Ureter (tissue), 1 donor: ENCODE measurements at regions not wholly inside any gene's neighbourhood (a gene's known extent, or its start where the extent isn't known, plus 50 kb on each side); places are given as distances from the start of the nearest gene placed in this dataset.
"Not testable (repeated sequence)": the region's sequence is repeated elsewhere in the genome, so short reads cannot be mapped to it uniquely, and the experiment has no call there.

Experiments used
- DNase-seq: peaks from one replicate; pipeline ENCODE4 v3.0.0-alpha.2; 2020; ENCODE audit warnings: low spot score
- donor health status: DM: yes; HTN: yes; CAD: no.

DNA sequence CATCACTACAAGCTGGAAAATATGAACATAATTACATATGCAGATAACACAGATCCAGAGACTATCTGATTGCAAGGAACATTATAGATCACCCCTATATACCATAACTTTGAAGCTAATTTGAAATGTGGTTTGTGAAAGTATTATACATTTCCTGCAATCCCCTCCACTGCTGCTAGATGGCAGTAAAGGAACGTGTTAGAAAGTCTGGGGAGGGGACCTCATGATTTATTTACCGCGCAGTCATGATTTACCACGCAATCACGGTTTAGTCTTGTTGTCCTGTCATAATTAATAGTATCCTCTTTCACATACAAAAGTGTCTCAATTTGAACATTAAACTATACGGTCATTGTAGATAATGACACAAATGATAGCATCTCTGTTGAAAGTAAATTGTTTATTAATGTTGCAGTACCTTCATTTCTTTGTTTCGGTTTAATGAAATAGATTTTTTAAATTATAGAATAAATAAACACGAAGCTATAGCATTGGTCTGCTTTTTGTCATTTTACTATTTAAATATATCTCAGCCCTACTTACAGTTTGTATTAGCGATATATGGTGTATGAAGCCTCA lies 145.3 kb upstream of the PRSS1 start:
- DNase-seq, result no peak

DNA sequence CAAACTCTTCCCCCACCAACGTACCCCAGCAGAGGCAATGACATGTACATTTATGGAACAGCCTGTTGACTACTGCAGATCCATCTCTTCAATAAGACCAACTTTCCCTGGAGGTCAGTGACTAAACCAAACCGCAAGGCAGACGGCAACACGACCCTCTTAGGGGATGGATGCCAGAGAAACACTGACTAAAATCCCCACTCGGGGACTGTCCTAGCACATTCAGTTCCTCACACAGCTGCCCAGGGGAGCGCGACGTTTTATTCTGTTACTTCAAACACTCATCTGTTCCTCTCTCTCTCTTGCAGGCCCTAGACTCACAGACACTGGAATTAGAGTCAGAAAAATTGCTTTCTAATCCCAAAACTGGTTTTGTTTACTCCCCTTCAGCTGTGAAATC lies 146.5 kb upstream of the PRSS1 start:
- no peak for DNase-seq

DNA sequence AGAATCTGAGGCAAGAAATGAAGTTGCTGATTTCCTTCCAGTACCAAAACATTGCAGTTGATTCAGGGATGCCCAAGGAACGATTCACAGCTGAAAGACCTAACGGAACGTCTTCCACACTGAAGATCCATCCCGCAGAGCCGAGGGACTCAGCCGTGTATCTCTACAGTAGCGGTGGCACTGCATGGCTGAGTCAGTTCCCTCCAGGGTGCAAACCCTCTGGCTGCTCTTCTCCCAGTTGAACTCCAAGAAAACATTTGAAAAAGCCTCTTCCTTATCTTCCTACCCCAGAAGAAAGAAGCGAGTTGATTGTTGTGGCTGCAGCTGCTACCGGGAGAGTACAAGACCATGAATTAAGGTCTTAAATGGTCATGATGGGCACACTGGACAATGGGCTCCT lies 147.1 kb upstream of the PRSS1 start:
- no peak for DNase-seq

DNA sequence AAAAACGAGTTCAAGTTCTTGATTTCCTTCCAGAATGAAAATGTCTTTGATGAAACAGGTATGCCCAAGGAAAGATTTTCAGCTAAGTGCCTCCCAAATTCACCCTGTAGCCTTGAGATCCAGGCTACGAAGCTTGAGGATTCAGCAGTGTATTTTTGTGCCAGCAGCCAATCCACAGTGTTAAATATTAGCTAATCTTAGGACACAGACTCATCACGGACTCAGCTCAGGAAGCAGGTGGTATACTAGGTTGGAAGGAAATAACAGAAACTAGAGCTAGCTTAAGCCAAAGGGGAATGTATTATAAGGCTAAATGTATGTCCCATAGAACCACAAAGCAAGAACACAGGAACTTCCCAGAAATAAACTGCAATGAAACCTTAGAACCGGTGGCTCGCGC lies 151.0 kb upstream of the PRSS1 start:
- no peak for DNase-seq

DNA sequence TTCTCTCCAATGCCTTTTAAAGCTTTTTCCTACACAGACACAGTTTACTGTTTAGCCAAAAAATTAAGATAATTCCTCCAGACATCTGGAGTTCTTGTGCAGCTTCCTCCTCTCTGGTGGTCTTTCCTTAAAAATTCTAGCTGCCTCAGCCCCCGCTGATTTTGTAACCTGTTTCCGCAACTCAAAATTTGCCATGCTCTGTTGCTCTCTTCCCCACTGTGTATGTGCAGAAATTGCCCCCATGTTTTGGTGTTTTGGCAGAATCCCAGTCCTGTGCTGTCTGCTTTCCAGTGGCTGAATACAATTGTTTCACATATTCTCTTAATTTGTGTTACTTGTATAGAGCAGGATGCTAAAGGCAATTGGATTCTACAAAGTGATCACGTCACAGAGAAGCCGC lies 151.7 kb upstream of the PRSS1 start:
- no peak for DNase-seq

DNA sequence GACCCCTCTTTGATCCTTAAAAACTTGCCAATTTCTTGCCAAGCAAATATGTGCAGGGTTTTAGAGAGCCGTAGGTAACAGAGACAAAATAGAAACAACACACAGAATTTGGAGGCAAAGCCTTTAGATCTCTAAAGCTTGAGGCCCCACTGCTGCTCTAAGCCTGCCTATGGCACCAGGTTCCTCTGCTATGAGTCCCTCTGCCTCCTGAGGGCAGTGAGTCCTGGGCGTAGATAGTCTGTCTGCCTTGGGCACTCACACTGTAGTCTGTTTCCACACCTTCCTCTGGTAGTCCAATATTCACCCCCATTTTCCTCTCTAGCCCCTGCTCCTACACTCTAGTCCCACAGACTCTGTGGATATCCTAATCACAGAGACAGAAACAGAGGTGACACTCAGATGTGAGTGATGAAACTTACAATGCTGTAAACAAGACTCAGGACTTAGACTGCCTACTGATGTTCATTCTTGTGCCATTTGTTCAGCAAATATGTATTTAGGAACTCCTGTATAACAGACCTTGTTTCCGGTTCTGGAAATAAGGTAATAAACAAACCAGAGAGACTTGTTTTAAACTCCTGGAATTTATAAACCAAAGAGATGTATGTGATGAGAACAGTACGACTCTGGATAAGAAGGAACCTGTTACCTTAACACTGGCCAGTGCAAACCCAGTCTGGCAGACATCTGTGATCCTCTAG lies 153.3 kb upstream of the PRSS1 start:
- DNase-seq, result no peak

DNA sequence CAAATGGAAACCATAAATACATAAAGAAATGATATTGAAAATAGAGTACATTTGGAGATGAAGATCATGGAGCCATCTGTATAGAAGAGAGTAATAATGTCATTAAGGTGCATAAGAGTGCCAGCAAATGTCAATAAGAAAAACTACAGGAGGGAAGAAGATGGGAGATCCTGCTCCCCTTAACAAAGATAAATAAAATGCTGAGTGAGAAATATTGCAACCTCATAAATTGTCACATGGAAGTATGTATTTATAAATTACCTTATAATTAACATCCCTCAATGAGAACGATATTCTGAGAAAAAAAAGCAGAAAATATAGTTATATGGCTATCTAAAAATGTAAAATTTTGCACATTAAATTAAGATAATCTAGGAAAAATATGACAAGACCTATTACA lies 155.2 kb upstream of the PRSS1 start:
- no peak for DNase-seq

DNA sequence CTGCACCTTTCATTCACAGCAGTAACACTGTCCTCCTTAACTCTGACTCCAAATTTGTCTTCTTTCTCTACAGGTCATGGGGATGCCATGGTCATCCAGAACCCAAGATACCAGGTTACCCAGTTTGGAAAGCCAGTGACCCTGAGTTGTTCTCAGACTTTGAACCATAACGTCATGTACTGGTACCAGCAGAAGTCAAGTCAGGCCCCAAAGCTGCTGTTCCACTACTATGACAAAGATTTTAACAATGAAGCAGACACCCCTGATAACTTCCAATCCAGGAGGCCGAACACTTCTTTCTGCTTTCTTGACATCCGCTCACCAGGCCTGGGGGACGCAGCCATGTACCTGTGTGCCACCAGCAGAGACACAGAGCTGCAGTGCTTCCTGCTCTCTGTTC lies 156.2 kb upstream of the PRSS1 start:
- DNase-seq, result no peak

DNA sequence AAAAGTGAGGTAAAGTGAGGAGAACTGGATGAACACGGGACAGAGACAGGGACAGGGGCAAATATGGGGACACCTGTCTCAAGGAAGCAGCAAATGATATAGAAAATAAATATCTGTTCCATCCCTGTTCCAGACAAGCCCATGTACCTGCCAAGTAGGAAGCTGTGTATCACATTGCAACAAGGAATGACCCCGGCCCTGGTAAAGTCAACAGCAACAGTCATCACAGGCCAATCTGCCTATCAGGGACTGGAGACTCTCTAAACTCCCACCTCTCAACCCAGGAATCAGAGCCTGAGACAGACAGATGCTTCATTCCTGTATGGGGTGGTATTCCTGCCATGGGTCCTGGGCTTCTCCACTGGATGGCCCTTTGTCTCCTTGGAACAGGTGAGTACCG lies 156.6 kb upstream of the PRSS1 start:
- no peak for DNase-seq

DNA sequence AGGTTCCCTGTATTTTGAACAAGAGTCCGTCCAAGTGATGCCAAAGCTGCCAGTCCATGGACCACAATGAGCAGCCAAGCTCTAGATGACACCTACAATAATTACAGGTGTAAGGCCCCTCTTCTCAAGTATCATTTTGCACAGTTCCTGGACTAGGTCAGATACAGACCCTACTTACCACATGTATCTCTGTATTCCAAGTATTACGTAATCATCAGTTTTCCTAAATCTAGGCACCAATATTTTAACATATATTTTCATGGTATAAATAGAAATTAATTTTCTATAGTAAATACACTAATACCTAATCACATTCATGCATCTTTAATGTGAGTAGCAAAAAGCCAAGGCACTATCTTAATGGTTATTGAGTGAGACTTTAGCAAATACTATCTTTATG lies 157.0 kb upstream of the PRSS1 start:
- DNase-seq, result no peak

DNA sequence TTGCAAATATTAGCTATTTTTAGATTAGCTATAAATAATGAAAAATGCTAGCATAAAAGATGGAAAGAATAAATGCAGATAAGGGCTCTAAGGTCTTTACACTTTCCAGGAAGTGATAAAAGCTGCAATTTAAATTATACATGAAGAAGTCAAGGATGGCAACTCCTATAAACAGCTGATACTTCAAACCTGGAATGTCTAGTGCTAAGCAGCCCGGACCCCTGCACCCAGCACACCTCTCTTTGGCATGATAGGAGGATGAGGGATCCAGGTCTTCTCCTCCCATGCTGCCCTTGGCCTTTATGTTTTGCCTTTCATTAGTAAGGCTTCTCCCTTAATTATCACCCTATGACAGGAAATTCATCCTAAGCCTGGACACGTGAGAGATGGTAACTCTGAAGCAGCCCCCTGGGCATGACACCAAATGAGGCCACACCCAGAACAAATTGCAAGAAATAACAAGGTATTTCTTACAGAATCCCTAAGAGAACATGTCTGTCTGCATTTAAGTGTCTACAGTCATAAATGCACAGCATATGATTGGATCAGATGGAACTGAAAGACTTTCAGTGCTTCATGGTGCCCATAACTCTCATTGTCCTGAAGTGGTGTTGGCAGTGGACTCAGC lies 158.3 kb upstream of the PRSS1 start:
- no peak for DNase-seq

DNA sequence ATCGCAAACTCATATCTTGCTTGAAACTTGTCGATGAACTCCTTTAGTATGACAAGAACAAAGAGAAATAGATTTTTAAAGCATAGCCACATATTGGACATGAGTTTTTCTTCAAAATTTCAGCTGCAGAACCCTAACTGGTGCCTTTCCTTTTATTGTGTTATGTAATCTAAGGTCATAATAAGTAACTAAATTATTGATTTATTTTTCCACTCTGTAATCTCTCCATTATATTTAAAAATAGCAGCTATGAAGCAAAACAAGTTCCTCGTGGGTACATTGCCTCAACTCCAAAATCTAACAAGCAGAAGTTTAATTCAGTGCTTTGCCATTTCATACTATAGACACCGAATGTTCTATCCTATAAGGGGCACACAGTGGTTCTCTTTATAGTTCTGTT lies 159.2 kb upstream of the PRSS1 start:
- DNase-seq, result no peak

DNA sequence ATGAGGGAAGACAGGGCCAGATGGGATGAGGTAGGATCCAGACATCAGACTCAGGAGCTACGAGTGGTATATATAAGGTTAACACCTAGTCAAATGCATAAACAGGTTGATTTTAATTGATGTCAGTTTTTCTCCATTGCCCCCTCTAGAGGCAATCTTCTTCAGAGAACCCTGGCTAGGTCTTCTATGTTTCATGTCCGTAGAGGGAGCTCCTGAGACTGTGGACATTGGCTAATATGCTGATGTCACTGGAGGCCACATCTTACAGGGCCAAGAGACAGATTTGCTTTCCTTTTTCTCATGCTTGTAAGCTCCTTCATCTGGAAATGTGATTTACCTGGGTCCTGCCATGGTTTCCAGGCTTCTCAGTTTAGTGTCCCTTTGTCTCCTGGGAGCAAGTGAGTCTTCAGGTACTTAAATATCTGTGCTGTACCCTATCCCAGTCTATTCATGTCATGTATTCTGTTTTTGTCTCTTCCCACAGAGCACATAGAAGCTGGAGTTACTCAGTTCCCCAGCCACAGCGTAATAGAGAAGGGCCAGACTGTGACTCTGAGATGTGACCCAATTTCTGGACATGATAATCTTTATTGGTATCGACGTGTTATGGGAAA lies 161.6 kb upstream of the PRSS1 start:
- no peak for DNase-seq

DNA sequence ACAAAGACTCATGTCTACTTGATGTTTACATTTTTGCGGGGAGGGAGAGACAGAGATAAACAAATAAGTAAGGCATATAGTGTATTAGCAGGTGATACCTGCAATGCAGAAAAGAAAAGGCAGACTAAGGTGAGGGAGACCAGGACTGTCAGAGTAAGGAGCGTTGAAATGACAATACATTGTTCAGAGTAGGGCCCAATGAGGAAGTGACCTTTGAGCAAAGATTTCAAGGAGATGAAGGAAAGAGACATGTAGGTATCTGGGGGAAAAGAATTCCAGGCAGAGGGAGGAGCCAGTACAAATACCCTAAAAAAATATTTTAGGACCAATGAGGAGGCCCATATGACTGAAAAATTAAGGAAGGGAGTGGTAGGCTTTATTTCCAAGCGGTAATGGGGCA lies 162.7 kb upstream of the PRSS1 start:
- no peak for DNase-seq

DNA sequence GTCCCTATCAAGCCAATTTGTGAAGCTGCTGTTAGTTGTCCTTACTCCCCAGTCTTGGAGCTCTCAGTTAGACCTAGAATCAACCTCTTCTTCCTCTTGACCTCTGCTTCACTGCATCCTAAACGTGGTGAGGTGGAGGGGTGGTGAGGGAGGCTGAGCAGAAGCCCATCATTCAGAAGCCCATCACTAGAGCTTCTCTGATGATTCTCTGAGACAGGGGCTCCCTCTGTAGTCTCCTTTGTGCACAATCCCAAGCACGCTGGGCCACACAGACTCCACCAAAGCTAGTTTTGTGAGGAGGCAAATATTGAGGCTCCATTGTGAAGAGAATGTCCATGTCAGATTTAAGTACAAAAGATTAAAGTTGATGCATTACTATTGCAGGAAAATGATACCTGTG lies 163.8 kb upstream of the PRSS1 start:
- DNase-seq, result no peak

DNA sequence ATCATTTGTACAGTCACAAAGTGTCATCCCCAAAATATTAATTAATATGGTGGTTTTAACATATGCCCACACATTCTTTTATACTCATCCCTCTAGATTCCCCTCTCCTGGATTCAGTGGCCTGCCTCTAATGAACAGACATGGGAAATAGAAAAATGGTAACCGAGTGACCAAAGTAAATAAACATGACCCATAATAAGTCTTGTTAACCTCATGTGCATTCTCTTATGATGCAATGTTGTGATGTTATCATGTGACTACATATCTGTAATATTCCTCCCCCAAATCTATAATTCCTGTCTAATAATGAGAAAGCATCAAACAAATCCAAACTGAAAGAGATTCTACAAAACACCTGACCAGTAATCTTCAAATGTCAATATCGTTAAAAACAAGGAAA lies 164.5 kb upstream of the PRSS1 start:
- DNase-seq, result no peak

DNA sequence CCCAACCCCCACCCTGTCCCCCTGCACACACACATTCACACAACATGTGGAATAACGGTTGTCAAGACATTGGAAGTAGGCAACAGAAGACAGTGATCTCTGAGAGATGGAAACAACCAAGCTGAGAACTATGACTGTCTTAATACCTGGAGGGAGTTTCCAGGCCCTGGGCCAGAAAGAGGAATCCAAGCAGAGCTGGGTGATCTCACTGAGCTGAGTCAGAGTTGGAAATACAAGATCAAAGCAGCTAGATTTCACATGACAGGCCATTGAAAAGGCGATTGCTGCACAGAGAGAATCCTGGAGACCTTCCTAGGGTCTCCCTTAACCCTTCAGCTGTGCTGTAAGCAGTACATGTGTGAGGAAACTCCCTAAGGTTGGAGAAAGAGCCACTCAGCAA lies 165.8 kb upstream of the PRSS1 start:
- no peak for DNase-seq

DNA sequence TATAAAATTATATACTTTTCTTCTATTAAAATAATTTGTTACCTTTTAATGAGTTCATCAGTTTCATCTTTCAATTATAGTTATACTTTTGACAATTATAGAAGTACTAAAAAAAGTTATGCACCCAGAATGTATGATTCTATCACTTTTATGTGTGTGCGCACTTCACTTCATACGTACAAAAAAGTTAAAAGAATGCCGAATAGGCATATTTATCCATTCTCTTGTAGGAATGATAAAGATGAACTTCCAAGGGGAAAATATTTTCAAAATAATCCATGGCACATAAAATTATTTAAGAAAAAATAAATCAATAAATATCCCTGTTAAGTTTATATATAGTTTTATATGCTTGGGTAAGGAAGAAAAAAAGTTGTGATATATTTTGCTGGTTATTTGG lies 166.9 kb upstream of the PRSS1 start:
- no peak for DNase-seq

DNA sequence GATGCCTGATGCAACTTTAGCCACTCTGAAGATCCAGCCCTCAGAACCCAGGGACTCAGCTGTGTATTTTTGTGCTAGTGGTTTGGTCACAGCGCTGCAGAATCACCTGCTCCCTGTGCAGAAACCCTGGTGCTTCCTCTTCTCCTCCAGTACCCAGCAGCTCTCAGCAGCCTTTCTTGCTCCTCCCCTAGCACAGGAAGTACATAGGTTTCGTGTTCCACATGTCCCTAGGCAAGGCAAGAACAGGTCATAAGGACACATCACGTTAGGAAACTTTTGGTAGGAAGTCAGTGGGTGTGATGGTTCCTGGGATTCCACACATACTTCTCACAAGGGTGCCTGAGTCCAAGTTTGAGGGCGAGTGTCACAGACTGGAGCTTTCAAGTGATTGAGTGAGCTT lies 167.9 kb upstream of the PRSS1 start:
- no peak for DNase-seq

DNA sequence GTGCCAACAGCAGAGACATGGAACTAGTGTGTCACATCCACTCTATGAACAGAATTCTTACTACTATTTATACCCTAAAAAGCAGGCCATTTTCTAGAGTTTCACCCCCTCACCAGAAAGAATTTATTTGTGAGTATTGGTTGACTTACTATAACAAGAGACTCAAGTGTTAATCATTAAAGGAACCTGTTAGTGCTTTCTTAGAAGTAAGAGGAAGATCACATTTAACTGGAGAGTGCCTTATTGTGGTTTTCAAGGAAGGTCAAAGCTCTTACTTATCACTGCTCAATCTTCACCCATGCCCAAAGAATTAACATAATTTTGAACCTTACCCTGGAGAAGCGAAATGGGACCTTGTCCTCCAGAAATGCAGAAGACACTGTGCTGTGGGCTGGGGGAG lies 169.3 kb upstream of the PRSS1 start:
- DNase-seq, result no peak

DNA sequence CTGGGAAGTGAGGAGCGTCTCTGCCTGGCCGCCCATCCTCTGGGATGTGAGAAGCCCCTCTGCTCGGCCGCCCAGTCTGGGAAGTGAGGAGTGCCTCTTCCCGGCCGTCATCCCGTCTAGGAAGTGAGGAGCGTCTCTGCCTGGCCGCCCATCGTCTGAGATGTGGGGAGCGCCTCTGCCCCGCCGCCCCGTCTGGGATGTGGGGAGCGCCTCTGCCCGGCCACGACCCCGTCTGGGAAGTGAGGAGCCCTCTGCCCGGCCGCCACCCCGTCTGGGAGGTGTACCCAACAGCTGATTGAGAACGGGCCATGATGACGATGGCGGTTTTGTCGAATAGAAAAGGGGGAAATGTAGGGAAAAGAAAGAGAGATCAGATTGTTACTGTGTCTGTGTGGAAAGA lies 173.9 kb upstream of the PRSS1 start:
- not testable (repeated sequence) for DNase-seq

DNA sequence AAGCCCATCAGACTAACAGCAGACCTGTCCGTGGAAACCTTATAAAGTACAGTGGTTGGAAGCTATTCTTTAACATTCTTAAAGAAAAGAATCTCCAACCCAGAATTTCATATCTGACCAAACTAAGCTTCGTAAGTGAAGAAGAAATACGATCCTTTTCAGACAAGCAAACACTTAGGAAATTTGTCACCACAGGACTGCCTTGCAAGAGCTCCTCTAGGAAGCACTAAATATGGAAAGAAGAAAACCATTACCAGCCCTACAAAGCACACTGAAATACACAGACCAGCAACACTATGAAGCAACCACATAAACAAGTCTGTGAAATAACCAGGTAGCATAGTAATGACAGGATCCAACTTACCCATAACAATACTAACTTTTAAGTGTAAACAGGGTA lies 177.7 kb upstream of the PRSS1 start:
- DNase-seq, result no peak

DNA sequence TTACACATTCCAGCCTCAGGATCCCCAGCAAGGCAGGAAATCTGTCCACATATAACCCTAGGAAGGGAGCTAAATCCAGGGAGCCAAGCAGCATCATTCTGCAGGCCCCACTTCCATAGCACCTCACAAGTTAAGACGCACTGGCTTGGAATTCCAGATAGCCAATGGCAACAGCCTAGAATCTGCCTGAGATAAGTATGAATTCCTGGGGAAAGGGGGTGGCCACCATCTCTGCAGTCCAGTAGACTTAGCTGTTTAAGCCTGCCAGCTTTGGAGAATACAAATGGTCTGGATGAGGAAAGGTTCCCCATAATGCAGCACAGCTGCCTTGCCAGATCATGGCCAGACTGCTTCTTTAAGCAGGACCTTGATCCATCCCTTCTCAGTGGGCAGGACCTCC lies 179.4 kb upstream of the PRSS1 start:
- DNase-seq, result no peak
